Osteoblast (primary cell): ENCODE measurements at regions not wholly inside any gene's neighbourhood (a gene's known extent, or its start where the extent isn't known, plus 50 kb on each side); places are given as distances from the start of the nearest gene placed in this dataset.

Experiments
- DNase-seq: peaks from one replicate; pipeline ENCODE4 v3.0.0; 2011; ENCODE audit warnings: low spot score, mixed read lengths; ENCODE audit not compliant: insufficient read length; ENCODE audit errors: missing footprints
- H2AFZ ChIP-seq: 2 replicates; pipeline ENCODE4 v1.6.0; 2011; ENCODE audit warnings: mild to moderate bottlenecking, low read length
- H3K27ac ChIP-seq: 2 replicates; pipeline ENCODE4 v1.5.1; 2011; ENCODE audit warnings: mild to moderate bottlenecking, low read depth, low read length, moderate library complexity
- H3K27me3 ChIP-seq: 2 replicates; pipeline ENCODE4 v1.6.0; 2012; ENCODE audit warnings: mild to moderate bottlenecking, control low read depth, inconsistent platforms, low read length, moderate library complexity; ENCODE audit not compliant: insufficient read depth
- H3K36me3 ChIP-seq: 2 replicates; pipeline ENCODE4 v1.5.1; 2011; ENCODE audit warnings: mild to moderate bottlenecking, low read length, control low read depth, moderate library complexity; ENCODE audit not compliant: insufficient read depth
- H3K4me1 ChIP-seq: 2 replicates; pipeline ENCODE4 v1.5.1; 2011; ENCODE audit warnings: mild to moderate bottlenecking, low read length, control low read depth, moderate library complexity; ENCODE audit not compliant: insufficient read depth
- H3K4me2 ChIP-seq: 2 replicates; pipeline ENCODE4 v1.6.0; 2011; ENCODE audit warnings: mild to moderate bottlenecking, low read length; ENCODE audit not compliant: insufficient read depth
- H3K4me3 ChIP-seq: fragments of 200-600 bp; sonication (generic); 3 replicates; pipeline ENCODE4 v1.5.1; 2012; ENCODE audit warnings: mild to moderate bottlenecking, low read length, inconsistent platforms; ENCODE audit not compliant: insufficient read depth
- H3K79me2 ChIP-seq: 2 replicates; pipeline ENCODE4 v1.6.0; 2012; ENCODE audit warnings: mild to moderate bottlenecking, low read length, control low read depth, inconsistent platforms; ENCODE audit not compliant: insufficient read depth
- H3K9me3 ChIP-seq: 2 replicates; pipeline ENCODE4 v1.5.1; 2011; ENCODE audit warnings: low read depth, low read length, control low read depth
- H4K20me1 ChIP-seq: 2 replicates; pipeline ENCODE4 v1.6.0; 2012; ENCODE audit warnings: mild to moderate bottlenecking, low read length, control low read depth; ENCODE audit not compliant: insufficient read depth
- TF ChIP-seq, protein P1 (sequence below): IDR thresholded peaks from 2 replicates; pipeline ENCODE4 v1.5.1; 2011; ENCODE audit warnings: mild to moderate bottlenecking, low read depth, low read length, moderate library complexity; ENCODE audit errors: extremely low read depth

DNA sequence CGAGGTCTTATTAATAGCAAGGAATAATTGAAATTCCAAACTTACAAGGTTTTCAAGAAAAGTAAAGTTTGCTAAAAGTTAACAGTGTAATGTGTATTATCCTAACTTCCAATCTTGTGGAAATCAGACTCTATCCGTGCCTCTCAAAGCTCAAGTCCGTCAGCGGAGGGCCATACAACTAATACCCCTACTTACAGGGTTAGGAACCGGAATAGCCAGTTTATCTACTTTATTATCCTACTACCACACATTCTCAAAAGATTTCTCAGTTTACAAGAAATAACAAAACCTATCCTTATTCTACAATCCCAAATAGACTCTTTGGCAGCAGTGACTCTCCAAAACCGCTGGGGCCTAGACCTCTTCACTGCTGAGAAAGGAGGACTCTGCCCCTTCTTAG, 457.8 kb downstream of the PTPRC start:
- Histone ChIP-seq H4K20me1 (no peaks in the 10 kb centered on the region), H3K4me3 (no peak overlapping the region), H3K4me1 (no peaks in the 10 kb centered on the region), H3K9me3 (no peaks in the 10 kb centered on the region), H3K36me3 (no peaks in the 10 kb centered on the region), H3K4me2 (no peak overlapping the region), H3K27ac (no peak overlapping the region), H3K27me3 (no peaks in the 10 kb centered on the region), H2AFZ (no peak overlapping the region), H3K79me2 (no peaks in the 10 kb centered on the region)
- TF ChIP-seq, protein P1, sequence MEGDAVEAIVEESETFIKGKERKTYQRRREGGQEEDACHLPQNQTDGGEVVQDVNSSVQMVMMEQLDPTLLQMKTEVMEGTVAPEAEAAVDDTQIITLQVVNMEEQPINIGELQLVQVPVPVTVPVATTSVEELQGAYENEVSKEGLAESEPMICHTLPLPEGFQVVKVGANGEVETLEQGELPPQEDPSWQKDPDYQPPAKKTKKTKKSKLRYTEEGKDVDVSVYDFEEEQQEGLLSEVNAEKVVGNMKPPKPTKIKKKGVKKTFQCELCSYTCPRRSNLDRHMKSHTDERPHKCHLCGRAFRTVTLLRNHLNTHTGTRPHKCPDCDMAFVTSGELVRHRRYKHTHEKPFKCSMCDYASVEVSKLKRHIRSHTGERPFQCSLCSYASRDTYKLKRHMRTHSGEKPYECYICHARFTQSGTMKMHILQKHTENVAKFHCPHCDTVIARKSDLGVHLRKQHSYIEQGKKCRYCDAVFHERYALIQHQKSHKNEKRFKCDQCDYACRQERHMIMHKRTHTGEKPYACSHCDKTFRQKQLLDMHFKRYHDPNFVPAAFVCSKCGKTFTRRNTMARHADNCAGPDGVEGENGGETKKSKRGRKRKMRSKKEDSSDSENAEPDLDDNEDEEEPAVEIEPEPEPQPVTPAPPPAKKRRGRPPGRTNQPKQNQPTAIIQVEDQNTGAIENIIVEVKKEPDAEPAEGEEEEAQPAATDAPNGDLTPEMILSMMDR: no peak
- DNase-seq: no peak

- Histone ChIP-seq H3K9me3 (no peaks in the 10 kb centered on the region), H3K27me3 (no peaks in the 10 kb centered on the region), H3K36me3 (no peaks in the 10 kb centered on the region), H2AFZ (no peak overlapping the region), H3K27ac (no peak overlapping the region), H4K20me1 (no peaks in the 10 kb centered on the region), H3K4me3 (no peak overlapping the region), H3K4me2 (no peak overlapping the region), H3K4me1 (no peaks in the 10 kb centered on the region), H3K79me2 (no peaks in the 10 kb centered on the region)
- TF ChIP-seq, protein P1: no peak
- no peak for DNase-seq
These were observed 459.6 kb downstream of the PTPRC start for GRCh38 chr1:199098468-199098867.

DNA sequence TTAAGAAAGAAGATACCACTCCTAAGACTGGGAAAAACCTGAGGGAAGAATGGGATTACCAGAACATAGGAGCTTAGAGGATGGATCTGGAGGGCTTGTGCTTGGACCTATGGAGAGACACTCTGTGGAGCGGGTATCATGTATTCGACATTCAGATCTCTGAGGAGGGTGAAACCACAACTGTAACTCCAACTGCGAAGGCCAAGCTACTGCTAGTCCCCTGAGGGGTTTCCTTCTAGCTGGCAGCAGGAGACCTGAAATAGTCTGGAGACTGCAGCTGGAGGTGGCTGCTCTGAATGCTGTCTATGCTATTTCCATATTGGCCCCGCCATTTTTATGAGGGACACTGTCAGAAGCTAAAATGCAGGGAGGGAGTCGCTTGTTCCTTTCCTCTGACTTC, 462.3 kb downstream of the PTPRC start:
- no peak for DNase-seq
- no peak overlapping the region for H3K4me2 ChIP-seq
- H3K9me3 ChIP-seq: no peaks in the 10 kb centered on the region
- H4K20me1 ChIP-seq: no peaks in the 10 kb centered on the region
- no peak overlapping the region for H3K4me3 ChIP-seq
- H3K79me2 ChIP-seq: no peaks in the 10 kb centered on the region
- no peak overlapping the region for H2AFZ ChIP-seq
- TF ChIP-seq, protein P1: no peak
- H3K27ac ChIP-seq: no peak overlapping the region
- no peaks in the 10 kb centered on the region for H3K4me1 ChIP-seq
- H3K36me3 ChIP-seq: no peaks in the 10 kb centered on the region
- no peaks in the 10 kb centered on the region for H3K27me3 ChIP-seq

GRCh38 chr1:199101635-199102034, 462.8 kb downstream of the PTPRC start:
- Histone ChIP-seq H3K79me2 (no peaks in the 10 kb centered on the region), H3K4me2 (no peak overlapping the region)
- TF ChIP-seq, protein P1: no peak

More at GRCh38 chr1:199101635-199102034, 462.8 kb downstream of the PTPRC start:
- H3K4me3 ChIP-seq: no peak overlapping the region
- no peaks in the 10 kb centered on the region for H3K36me3 ChIP-seq
- no peak overlapping the region for H2AFZ ChIP-seq
- no peak overlapping the region for H3K27ac ChIP-seq
- H3K4me1 ChIP-seq: no peaks in the 10 kb centered on the region
- H3K9me3 ChIP-seq: no peaks in the 10 kb centered on the region
- no peak for DNase-seq
- H3K27me3 ChIP-seq: no peaks in the 10 kb centered on the region
- H4K20me1 ChIP-seq: no peaks in the 10 kb centered on the region
